Spleen (tissue), 11 donors: ENCODE measurements at regions not wholly inside any gene's neighbourhood (a gene's known extent, or its start where the extent isn't known, plus 50 kb on each side); places are given as distances from the start of the nearest gene placed in this dataset.

Experiments
- DNase-seq: peaks from one replicate; pipeline ENCODE4 v3.0.0-alpha.2; 2020
- H3K27ac ChIP-seq, 8 donors: fragments of 200-600 bp; sonication (generic) in 7 of 8; 1 replicate in 4 of 8; 2 replicates in 4 of 8; pipeline versions ENCODE4 v1.5.0 to v1.8.0; 2016 to 2021; ENCODE audit warnings: inconsistent platforms in 4 of 8, mild to moderate bottlenecking in 4 of 8, moderate library complexity in 1 of 8
- H3K27me3 ChIP-seq, 7 donors: fragments of 200-600 bp; sonication (generic) in 6 of 7; replicated peaks in 1 of 7; 1 replicate in 4 of 7; 2 replicates in 3 of 7; pipeline versions ENCODE4 v1.5.0 to v1.8.0; 2016 to 2021; ENCODE audit warnings: inconsistent platforms in 3 of 7, mild to moderate bottlenecking in 1 of 7
- H3K36me3 ChIP-seq, 6 donors: fragments of 200-600 bp; sonication (generic) in 5 of 6; 1 replicate in 4 of 6; 2 replicates in 2 of 6; pipeline versions ENCODE4 v1.5.0 to v1.8.0; 2016 to 2021; ENCODE audit warnings: inconsistent platforms in 2 of 6
- H3K4me1 ChIP-seq, 6 donors: fragments of 200-600 bp; sonication (generic) in 5 of 6; 1 replicate in 3 of 6; 2 replicates in 3 of 6; pipeline versions ENCODE4 v1.5.0 to v1.8.0; 2016 to 2021; ENCODE audit warnings: inconsistent platforms in 3 of 6
- H3K4me3 ChIP-seq, 8 donors: fragments of 200-600 bp; sonication (generic) in 7 of 8; 1 replicate in 4 of 8; 2 replicates in 4 of 8; pipeline versions ENCODE4 v1.5.0 to v1.8.0; 2016 to 2021; ENCODE audit warnings: inconsistent platforms in 4 of 8, mild to moderate bottlenecking in 4 of 8, moderate library complexity in 2 of 8
- H3K9me3 ChIP-seq, 8 donors: fragments of 200-600 bp; sonication (generic) in 7 of 8; 1 replicate in 4 of 8; 2 replicates in 4 of 8; pipeline versions ENCODE4 v1.5.0 to v1.8.0; 2016 to 2021; ENCODE audit warnings: inconsistent platforms in 4 of 8
- CTCF ChIP-seq, 11 experiments: fragments of 200-600 bp in 7 of 11; fragments of 450-650 bp in 4 of 11; sonication (generic) in 4 of 11; IDR thresholded peaks in 8 of 11; conservative IDR thresholded peaks in 3 of 11; 1 replicate in 7 of 11; 2 replicates in 4 of 11; pipeline versions ENCODE4 v1.4.0 to v1.8.0; 2016 to 2021; ENCODE audit warnings: antibody characterized with exemption in 11 of 11, inconsistent platforms in 4 of 11, mild to moderate bottlenecking in 1 of 11
- POLR2A ChIP-seq, 3 donors: fragments of 450-650 bp; IDR thresholded peaks; one replicate each; pipeline ENCODE4 v1.5.1; 2017; ENCODE audit warnings: antibody characterized with exemption in 3 of 3, mild to moderate bottlenecking in 1 of 3
- POLR2AphosphoS5 ChIP-seq, 3 donors: sonication (generic); formaldehyde crosslinking; IDR thresholded peaks; one replicate each; pipeline ENCODE4 v1.5.1; 2017; ENCODE audit warnings: antibody characterized with exemption in 3 of 3
- WGBS, 5 donors: extraction: QIAGEN DNeasy Blood & Tissue Kit in 3 of 5; methylation state at CpG; one replicate each; pipeline versions ENCODE4 v1.1.5 to v1.1.7; 2013 to 2018; 5-methylcytosine and 5-hydroxymethylcytosine counted together
- intact Hi-C: fragments of 100-400 bp; cut with DNase I; formaldehyde crosslinking; loops from one replicate; pipeline ENCODE4 v1.15.0; 2023; ENCODE audit warnings: low total_unique reads
- donor health status: healthy with polysubstance abuse.
- donor health status: DM: no; HTN: no; CAD: no; lungs with moderate emphysema.
- donor health status: DM: no; HTN: no; CAD: no.
- donor health status: Bipolar disorder and iron deficiency.
- donor health status: healthy.
- donor health status: DM: no; HTN: no; CAD: no.
- donor health status: DM: yes; HTN: yes; CAD: no.

GRCh38 chr11:127598476-127598875 lies 597.9 kb upstream of the KIRREL3 start:
- TF ChIP-seq POLR2A (IDR thresholded peaks at IDR 0.05) = no peak
- no peak for TF ChIP-seq POLR2AphosphoS5 (IDR thresholded peaks at IDR 0.05)
- TF ChIP-seq CTCF (IDR thresholded peaks at IDR 0.05 in 8 of 11, conservative IDR thresholded peaks at IDR 0.05 in 3 of 11) = no peak
- Histone ChIP-seq H3K4me3 (no peak overlapping the region), H3K36me3 (no peaks in the 10 kb centered on the region), H3K4me1 (no peaks in the 10 kb centered on the region), H3K9me3 (no peaks in the 10 kb centered on the region), H3K27ac (no peak overlapping the region), H3K27me3 (no peaks in the 10 kb centered on the region)
- WGBS, 5 donors = 36 to 75% (median 60%) methylated on average over 3 of the region's 3 CpGs
- no peak for DNase-seq
- intact Hi-C loops = no loop called here

- TF ChIP-seq POLR2AphosphoS5 (IDR thresholded peaks at IDR 0.05) = no peak
- no peak for TF ChIP-seq CTCF (IDR thresholded peaks at IDR 0.05 in 8 of 11, conservative IDR thresholded peaks at IDR 0.05 in 3 of 11)
- no peak for TF ChIP-seq POLR2A (IDR thresholded peaks at IDR 0.05)
- H3K4me1 ChIP-seq = no peaks in the 10 kb centered on the region
- no peak overlapping the region for H3K27ac ChIP-seq
- intact Hi-C loops = no loop called here
- DNase-seq = no peak
- 70 to 86% (median 74%) methylated on average over 3 of the region's 3 CpGs for WGBS, 5 donors
- no peak overlapping the region for H3K4me3 ChIP-seq
- no peaks in the 10 kb centered on the region for H3K9me3 ChIP-seq
- H3K27me3 ChIP-seq = no peaks in the 10 kb centered on the region
- no peaks in the 10 kb centered on the region for H3K36me3 ChIP-seq
Observed at GRCh38 chr11:127596433-127596832, 595.9 kb upstream of the KIRREL3 start.

- Histone ChIP-seq H3K4me3 (no peak overlapping the region), H3K36me3 (no peaks in the 10 kb centered on the region), H3K9me3 (no peaks in the 10 kb centered on the region), H3K27ac (no peak overlapping the region), H3K4me1 (no peaks in the 10 kb centered on the region), H3K27me3 (no peaks in the 10 kb centered on the region)
- intact Hi-C loops = no loop called here
- DNase-seq = no peak
- TF ChIP-seq CTCF (IDR thresholded peaks at IDR 0.05 in 8 of 11, conservative IDR thresholded peaks at IDR 0.05 in 3 of 11) (no peak), POLR2AphosphoS5 (IDR thresholded peaks at IDR 0.05) (no peak), POLR2A (IDR thresholded peaks at IDR 0.05) (no peak)
- 64 to 80% (median 69%) methylated on average over 1 of the region's 1 CpG for WGBS, 5 donors
Observed at GRCh38 chr11:127592371-127592770, 591.8 kb upstream of the KIRREL3 start.

GRCh38 chr11:127590314-127590713 lies 589.7 kb upstream of the KIRREL3 start:
- no peaks in the 10 kb centered on the region for H3K4me1 ChIP-seq
- H3K36me3 ChIP-seq = no peaks in the 10 kb centered on the region
- H3K27me3 ChIP-seq = no peaks in the 10 kb centered on the region
- H3K9me3 ChIP-seq = no peaks in the 10 kb centered on the region
- WGBS, 5 donors = 58 to 95% (median 85%) methylated on average over 1 of the region's 1 CpG
- no peak overlapping the region for H3K27ac ChIP-seq
- no peak overlapping the region for H3K4me3 ChIP-seq
- intact Hi-C loops = no loop called here
- no peak for DNase-seq
- TF ChIP-seq POLR2A (IDR thresholded peaks at IDR 0.05) (no peak), CTCF (IDR thresholded peaks at IDR 0.05 in 8 of 11, conservative IDR thresholded peaks at IDR 0.05 in 3 of 11) (no peak), POLR2AphosphoS5 (IDR thresholded peaks at IDR 0.05) (no peak)
